ENCODE measurements at regions not wholly inside any gene's neighbourhood (a gene's known extent, or its start where the extent isn't known, plus 50 kb on each side); places are given as distances from the start of the nearest gene placed in this dataset.

DNA sequence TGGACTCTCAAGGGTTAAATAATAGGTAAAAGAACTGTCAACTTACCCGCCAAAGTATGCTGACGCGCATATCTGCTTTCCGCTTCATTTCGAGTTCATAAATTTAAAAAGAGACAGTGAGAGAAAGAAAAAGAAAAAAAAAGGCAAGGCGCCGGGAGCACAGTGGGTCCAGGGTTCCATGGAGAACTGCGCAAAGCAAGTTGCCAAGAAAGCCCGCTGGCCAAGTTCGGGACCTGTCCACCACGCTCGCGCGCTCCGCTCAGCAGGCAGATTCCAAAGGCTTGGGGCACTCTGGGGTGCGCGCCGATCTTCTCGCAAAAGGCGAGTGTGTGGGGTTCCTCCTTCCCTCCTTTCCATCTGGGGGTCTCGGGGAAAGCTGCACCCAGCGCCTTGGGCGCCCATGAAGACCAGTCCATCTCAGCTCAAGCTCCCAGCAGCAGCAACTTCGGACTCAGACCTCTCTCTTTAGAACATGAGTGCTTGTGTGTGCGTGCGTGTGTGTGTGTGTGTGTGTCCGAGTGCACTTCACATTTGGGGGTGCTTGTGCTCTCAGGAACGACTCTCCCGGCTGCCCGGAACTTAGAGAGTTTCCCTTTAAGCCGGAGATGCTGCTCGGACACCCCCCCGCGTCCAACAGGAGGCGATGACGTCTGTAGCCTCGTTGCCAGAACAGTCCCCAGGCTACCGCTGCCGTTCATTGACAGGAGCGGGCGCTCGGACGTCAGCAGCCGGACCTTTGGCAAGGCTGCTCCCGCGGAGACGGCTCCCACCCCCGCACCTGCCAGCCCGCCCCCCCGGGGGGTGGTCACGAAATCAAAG, 180.0 kb downstream of the TBXT start (continued):
- TF ChIP-seq, protein P1, sequence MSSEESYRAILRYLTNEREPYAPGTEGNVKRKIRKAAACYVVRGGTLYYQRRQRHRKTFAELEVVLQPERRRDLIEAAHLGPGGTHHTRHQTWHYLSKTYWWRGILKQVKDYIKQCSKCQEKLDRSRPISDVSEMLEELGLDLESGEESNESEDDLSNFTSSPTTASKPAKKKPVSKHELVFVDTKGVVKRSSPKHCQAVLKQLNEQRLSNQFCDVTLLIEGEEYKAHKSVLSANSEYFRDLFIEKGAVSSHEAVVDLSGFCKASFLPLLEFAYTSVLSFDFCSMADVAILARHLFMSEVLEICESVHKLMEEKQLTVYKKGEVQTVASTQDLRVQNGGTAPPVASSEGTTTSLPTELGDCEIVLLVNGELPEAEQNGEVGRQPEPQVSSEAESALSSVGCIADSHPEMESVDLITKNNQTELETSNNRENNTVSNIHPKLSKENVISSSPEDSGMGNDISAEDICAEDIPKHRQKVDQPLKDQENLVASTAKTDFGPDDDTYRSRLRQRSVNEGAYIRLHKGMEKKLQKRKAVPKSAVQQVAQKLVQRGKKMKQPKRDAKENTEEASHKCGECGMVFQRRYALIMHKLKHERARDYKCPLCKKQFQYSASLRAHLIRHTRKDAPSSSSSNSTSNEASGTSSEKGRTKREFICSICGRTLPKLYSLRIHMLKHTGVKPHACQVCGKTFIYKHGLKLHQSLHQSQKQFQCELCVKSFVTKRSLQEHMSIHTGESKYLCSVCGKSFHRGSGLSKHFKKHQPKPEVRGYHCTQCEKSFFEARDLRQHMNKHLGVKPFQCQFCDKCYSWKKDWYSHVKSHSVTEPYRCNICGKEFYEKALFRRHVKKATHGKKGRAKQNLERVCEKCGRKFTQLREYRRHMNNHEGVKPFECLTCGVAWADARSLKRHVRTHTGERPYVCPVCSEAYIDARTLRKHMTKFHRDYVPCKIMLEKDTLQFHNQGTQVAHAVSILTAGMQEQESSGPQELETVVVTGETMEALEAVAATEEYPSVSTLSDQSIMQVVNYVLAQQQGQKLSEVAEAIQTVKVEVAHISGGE (tag by site-specific recombination; conservative IDR thresholded peaks at IDR 0.05; ENCODE audit: low read depth): peak; percentile 29; the same call in 1 of the 2 replicates
- TF ChIP-seq ZNF670 (tag by site-specific recombination; IDR thresholded peaks at IDR 0.05; ENCODE audit: low read depth) (no peak), HOXA7 (CRISPR knock-in tag; IDR thresholded peaks at IDR 0.05; ENCODE audit: borderline replicate concordance) (no peak), ZNF423 (tag by site-specific recombination; IDR thresholded peaks at IDR 0.05) (no peak), ZNF132 (tag by site-specific recombination; IDR thresholded peaks at IDR 0.05; ENCODE audit: borderline replicate concordance) (no peak)
- TF ChIP-seq, protein P2, sequence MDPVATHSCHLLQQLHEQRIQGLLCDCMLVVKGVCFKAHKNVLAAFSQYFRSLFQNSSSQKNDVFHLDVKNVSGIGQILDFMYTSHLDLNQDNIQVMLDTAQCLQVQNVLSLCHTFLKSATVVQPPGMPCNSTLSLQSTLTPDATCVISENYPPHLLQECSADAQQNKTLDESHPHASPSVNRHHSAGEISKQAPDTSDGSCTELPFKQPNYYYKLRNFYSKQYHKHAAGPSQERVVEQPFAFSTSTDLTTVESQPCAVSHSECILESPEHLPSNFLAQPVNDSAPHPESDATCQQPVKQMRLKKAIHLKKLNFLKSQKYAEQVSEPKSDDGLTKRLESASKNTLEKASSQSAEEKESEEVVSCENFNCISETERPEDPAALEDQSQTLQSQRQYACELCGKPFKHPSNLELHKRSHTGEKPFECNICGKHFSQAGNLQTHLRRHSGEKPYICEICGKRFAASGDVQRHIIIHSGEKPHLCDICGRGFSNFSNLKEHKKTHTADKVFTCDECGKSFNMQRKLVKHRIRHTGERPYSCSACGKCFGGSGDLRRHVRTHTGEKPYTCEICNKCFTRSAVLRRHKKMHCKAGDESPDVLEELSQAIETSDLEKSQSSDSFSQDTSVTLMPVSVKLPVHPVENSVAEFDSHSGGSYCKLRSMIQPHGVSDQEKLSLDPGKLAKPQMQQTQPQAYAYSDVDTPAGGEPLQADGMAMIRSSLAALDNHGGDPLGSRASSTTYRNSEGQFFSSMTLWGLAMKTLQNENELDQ (tag by site-specific recombination; IDR thresholded peaks at IDR 0.05; ENCODE audit: low read depth): no peak
- TF ChIP-seq, protein P3, sequence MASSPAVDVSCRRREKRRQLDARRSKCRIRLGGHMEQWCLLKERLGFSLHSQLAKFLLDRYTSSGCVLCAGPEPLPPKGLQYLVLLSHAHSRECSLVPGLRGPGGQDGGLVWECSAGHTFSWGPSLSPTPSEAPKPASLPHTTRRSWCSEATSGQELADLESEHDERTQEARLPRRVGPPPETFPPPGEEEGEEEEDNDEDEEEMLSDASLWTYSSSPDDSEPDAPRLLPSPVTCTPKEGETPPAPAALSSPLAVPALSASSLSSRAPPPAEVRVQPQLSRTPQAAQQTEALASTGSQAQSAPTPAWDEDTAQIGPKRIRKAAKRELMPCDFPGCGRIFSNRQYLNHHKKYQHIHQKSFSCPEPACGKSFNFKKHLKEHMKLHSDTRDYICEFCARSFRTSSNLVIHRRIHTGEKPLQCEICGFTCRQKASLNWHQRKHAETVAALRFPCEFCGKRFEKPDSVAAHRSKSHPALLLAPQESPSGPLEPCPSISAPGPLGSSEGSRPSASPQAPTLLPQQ (tag by site-specific recombination; IDR thresholded peaks at IDR 0.05): peak; percentile 65; the same call in 1 of the 2 replicates

DNA sequence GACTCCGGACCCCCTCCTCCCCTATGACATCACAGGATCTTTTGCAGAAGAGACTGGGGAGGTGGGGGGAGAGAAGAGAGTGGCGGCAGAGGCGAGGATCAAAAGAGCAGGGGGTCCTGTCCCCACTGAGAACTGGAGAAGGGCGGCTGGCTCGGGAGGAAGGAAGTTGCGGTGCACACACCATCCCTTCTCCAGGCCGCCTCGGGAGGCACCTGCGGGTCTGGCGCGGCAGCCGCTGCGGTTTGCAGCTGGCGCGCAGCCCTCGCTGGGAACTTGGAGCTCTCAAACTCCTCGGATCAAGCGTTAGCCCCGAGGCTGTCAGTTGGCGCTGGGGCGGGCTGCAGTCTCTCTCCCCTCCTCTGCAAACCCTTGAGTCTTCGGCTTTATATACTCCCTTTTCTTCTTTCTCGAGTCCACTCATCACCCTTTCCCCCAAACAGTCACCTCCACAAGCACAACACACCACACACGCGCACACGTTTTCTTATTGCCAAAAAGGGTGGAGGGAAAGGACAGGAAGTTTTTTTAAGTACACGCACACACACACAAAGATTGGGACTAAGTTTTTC, 180.7 kb downstream of the TBXT start:
- ChIA-PET POLR2A (interaction anchor here (0.7 kb wide), 1 partner anchor 63 kb away, joined by 3 read pairs; no protein-coding TSS in a partner anchor), CTCF (interaction anchor here (1.0 to 1.7 kb wide), 4 partner anchors 19 to 119 kb away, joined by 4 to 5 read pairs (median 4); no protein-coding TSS in a partner anchor)
- Histone ChIP-seq H3K27ac (ENCODE audit: extremely low read depth, low read depth, low read length) (no peak overlapping the region), H3K36me3 (ENCODE audit: control insufficient read depth in 2 of 2, insufficient read depth in 1 of 2, low read length in 2 of 2) (no peaks in the 10 kb centered on the region), H3K4me3 (ENCODE audit: low read depth, low read length) (peak overlapping the region; percentile 64), H3K9me3 (ENCODE audit: control insufficient read depth, insufficient read depth, low read depth, low read length) (no peaks in the 10 kb centered on the region), H3K4me1 (ENCODE audit: control insufficient read depth, insufficient read depth, low read length) (peaks cover 3% of the 10 kb centered on the region; the same call in 1 of the 2 replicates)
- TF ChIP-seq ZNF610 (tag by site-specific recombination; IDR thresholded peaks at IDR 0.05; ENCODE audit: borderline replicate concordance) (no peak), GLIS2 (tag by site-specific recombination; IDR thresholded peaks at IDR 0.05) (0 out of 2 replicates have a peak, but pooled peaks have one; percentile 54), ZNF211 (tag by site-specific recombination; IDR thresholded peaks at IDR 0.05; ENCODE audit: low read depth) (no peak), ZNF239 (tag by site-specific recombination; IDR thresholded peaks at IDR 0.05) (no peak), ZNF660 (tag by site-specific recombination; IDR thresholded peaks at IDR 0.05) (0 out of 2 replicates have a peak, but pooled peaks have one; percentile 11), ZNF561 (tag by site-specific recombination; IDR thresholded peaks at IDR 0.05; ENCODE audit: borderline replicate concordance) (no peak), KLF9 (tag by site-specific recombination; IDR thresholded peaks at IDR 0.05; ENCODE audit: low read depth) (no peak; the same call in 1 of the 2 replicates), ZNF776 (tag by site-specific recombination; IDR thresholded peaks at IDR 0.05; ENCODE audit: borderline replicate concordance) (no peak), SCRT2 (tag by site-specific recombination; IDR thresholded peaks at IDR 0.05) (no peak), ZNF707 (tag by site-specific recombination; IDR thresholded peaks at IDR 0.05) (0 out of 2 replicates have a peak, but pooled peaks have one; percentile 8), ZNF558 (tag by site-specific recombination; IDR thresholded peaks at IDR 0.05) (0 out of 2 replicates have a peak, but pooled peaks have one; percentile 27), ZNF658 (tag by site-specific recombination; IDR thresholded peaks at IDR 0.05) (no peak), GLIS1 (tag by site-specific recombination; IDR thresholded peaks at IDR 0.05) (0 out of 2 replicates have a peak, but pooled peaks have one; percentile 37)
- TF ChIP-seq, protein P4, sequence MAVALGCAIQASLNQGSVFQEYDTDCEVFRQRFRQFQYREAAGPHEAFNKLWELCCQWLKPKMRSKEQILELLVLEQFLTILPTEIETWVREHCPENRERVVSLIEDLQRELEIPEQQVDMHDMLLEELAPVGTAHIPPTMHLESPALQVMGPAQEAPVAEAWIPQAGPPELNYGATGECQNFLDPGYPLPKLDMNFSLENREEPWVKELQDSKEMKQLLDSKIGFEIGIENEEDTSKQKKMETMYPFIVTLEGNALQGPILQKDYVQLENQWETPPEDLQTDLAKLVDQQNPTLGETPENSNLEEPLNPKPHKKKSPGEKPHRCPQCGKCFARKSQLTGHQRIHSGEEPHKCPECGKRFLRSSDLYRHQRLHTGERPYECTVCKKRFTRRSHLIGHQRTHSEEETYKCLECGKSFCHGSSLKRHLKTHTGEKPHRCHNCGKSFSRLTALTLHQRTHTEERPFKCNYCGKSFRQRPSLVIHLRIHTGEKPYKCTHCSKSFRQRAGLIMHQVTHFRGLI (tag by site-specific recombination; IDR thresholded peaks at IDR 0.05): peak; percentile 9; the same call in 1 of the 2 replicates
- TF ChIP-seq, protein P5, sequence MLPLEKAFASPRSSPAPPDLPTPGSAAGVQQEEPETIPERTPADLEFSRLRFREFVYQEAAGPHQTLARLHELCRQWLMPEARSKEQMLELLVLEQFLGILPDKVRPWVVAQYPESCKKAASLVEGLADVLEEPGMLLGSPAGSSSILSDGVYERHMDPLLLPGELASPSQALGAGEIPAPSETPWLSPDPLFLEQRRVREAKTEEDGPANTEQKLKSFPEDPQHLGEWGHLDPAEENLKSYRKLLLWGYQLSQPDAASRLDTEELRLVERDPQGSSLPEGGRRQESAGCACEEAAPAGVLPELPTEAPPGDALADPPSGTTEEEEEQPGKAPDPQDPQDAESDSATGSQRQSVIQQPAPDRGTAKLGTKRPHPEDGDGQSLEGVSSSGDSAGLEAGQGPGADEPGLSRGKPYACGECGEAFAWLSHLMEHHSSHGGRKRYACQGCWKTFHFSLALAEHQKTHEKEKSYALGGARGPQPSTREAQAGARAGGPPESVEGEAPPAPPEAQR (tag by site-specific recombination; IDR thresholded peaks at IDR 0.05): no peak

Data from HEK293 (cell line).